ENCODE measurements at regions not wholly inside any gene's neighbourhood (a gene's known extent, or its start where the extent isn't known, plus 50 kb on each side); places are given as distances from the start of the nearest gene placed in this dataset.

GRCh38 chr3:103906808-103907207, 1459.9 kb upstream of the ALCAM start (continued):
- TF ChIP-seq CHD7 (IDR thresholded peaks at IDR 0.05; ENCODE audit: insufficient replicate concordance, low read length) = no peak
- TF ChIP-seq NRF1 (IDR thresholded peaks at IDR 0.05; ENCODE audit: low read depth, low read length) = no peak
- TF ChIP-seq YY1 (IDR thresholded peaks at IDR 0.05; ENCODE audit: low read depth, low read length) = no peak
- TF ChIP-seq TBP (IDR thresholded peaks at IDR 0.05; ENCODE audit: low read depth, low read length) = no peak
- TF ChIP-seq HDAC6 (IDR thresholded peaks at IDR 0.05; ENCODE audit: low read depth, low read length) = no peak
